ENCODE measurements at regions not wholly inside any gene's neighbourhood (a gene's known extent, or its start where the extent isn't known, plus 50 kb on each side); places are given as distances from the start of the nearest gene placed in this dataset.
"Not testable (repeated sequence)": the region's sequence is repeated elsewhere in the genome, so short reads cannot be mapped to it uniquely, and the experiment has no call there.

DNA sequence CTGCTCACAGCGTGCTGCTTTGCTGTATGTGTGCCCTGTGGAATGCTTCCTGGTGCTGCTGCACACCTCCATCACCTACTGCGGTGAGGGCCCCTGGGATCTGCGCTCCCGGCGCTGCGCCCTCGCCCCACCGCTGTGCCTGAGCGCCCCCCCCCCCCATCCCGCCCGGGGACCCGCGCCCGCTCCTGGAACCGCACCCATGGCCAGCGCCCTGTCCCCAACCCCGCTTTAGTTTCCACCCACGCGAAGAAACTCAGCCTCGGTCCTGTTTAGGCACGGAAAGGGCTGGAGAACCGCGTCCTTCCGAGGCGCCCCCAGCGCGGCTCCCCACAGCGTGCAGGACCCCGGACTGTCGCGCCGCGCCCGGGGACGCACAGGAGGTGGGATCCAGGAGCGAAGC lies 265.5 kb downstream of the POTEB3 start:
- POLR2A ChIA-PET; DNase-seq (ENCODE audit: unreplicated experiment); CTCF ChIA-PET; H3K4me1 Mint-ChIP-seq (ENCODE audit: insufficient read depth, unreplicated experiment); H3K9me3 Mint-ChIP-seq (ENCODE audit: unreplicated experiment); H3K27me3 Mint-ChIP-seq (ENCODE audit: insufficient read depth, unreplicated experiment); intact Hi-C loops (cut with micrococcal nuclease); BruUV-seq (replicated peaks); H3K27ac Mint-ChIP-seq (ENCODE audit: low read depth, unreplicated experiment); H3K4me3 Mint-ChIP-seq (ENCODE audit: unreplicated experiment); H3K36me3 Mint-ChIP-seq (ENCODE audit: insufficient read depth, unreplicated experiment): not testable (repeated sequence)

DNA sequence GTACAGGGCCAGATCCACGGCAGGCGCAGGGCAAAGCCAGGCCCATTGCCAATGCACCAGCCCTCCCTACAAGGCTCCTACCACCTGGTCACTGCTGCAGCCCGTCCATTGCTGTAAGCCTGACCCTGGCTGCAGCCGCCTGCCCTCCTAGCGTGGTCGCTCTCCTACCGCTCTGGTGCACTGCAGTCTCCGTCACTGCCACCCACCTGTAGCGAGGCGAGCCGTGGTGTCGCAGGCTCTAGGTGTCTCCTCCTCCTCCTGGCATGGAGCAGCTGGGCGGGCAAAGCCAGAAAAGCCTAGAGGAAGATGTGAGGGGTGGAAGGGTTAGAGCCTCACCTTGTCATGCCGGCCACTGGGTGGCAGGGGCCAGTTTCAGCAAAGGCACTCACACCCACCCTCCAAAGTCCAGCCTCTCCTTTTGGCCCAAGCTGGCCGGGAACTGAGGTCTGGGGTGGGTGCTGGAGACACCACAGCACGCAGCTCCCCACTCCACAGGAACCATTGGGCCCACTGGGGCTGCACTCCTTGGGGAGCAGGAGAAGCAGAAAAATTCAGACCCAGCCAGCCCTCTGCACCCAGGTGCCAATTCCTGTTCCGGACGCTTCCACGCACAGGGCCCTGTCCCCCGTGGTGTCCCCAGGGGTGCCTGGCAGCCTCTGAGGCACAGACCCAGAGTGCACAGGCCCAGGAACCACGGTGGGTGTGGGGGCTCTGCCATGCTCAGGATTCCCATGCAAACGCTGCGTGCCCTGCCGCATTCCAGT lies 285.3 kb upstream of the POTEB2 start:
- H3K4me3 Mint-ChIP-seq (ENCODE audit: unreplicated experiment); H3K9me3 Mint-ChIP-seq (ENCODE audit: unreplicated experiment); CTCF ChIA-PET; DNase-seq (ENCODE audit: unreplicated experiment); H3K27me3 Mint-ChIP-seq (ENCODE audit: insufficient read depth, unreplicated experiment); H3K36me3 Mint-ChIP-seq (ENCODE audit: insufficient read depth, unreplicated experiment); H3K4me1 Mint-ChIP-seq (ENCODE audit: insufficient read depth, unreplicated experiment); intact Hi-C loops (cut with micrococcal nuclease); H3K27ac Mint-ChIP-seq (ENCODE audit: low read depth, unreplicated experiment); POLR2A ChIA-PET; BruUV-seq (replicated peaks): not testable (repeated sequence)

DNA sequence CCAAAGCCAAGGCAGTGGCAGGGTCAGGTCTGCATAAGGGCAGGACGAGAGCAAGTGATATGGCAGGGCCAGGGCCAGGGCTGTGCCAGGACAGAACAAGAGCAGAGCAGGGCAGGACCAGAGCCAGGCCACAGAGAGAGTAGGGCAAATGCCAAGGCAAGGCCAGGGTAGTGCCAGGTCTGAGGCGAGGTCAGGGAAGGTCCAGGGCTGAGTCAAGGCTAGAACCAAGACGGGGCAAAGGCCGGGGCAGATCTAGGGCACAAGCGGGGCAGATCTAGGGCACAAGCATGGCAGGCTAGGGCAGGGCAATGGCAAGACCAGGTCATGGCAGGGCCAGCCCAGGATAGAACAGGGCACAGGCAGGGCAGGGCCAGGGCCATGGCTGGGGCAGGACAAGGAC lies 282.0 kb upstream of the POTEB2 start:
- POLR2A ChIA-PET; H3K4me1 Mint-ChIP-seq (ENCODE audit: insufficient read depth, unreplicated experiment); H3K4me3 Mint-ChIP-seq (ENCODE audit: unreplicated experiment); CTCF ChIA-PET; BruUV-seq (replicated peaks); intact Hi-C loops (cut with micrococcal nuclease); H3K36me3 Mint-ChIP-seq (ENCODE audit: insufficient read depth, unreplicated experiment); H3K27ac Mint-ChIP-seq (ENCODE audit: low read depth, unreplicated experiment); H3K9me3 Mint-ChIP-seq (ENCODE audit: unreplicated experiment); DNase-seq (ENCODE audit: unreplicated experiment): not testable (repeated sequence)
- peaks cover 11% of the 10 kb centered on the region for H3K27me3 Mint-ChIP-seq (ENCODE audit: insufficient read depth, unreplicated experiment)

DNA sequence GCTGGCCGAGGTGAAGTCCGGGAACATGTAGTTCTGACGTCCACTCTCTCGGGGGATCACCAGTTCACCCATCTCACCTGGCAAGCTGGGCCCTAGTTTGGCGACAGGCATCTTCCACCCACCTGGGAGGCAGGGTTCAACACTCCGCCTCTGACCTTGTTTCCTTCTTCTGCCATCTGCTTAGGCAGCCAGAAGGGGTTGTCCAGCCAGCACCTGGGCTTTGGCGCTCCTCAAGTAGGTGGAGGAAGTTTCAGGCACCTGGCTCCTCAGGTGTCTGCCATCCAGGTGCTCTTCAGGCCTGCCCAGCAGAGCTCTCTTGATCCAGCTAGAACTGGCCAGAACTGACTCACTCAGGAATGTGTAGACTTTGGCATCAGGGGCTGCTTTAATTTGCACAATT lies 267.8 kb upstream of the POTEB2 start:
- BruUV-seq (replicated peaks); intact Hi-C loops (cut with micrococcal nuclease); H3K4me1 Mint-ChIP-seq (ENCODE audit: insufficient read depth, unreplicated experiment); POLR2A ChIA-PET; H3K27me3 Mint-ChIP-seq (ENCODE audit: insufficient read depth, unreplicated experiment); H3K36me3 Mint-ChIP-seq (ENCODE audit: insufficient read depth, unreplicated experiment); H3K4me3 Mint-ChIP-seq (ENCODE audit: unreplicated experiment); H3K9me3 Mint-ChIP-seq (ENCODE audit: unreplicated experiment); CTCF ChIA-PET; H3K27ac Mint-ChIP-seq (ENCODE audit: low read depth, unreplicated experiment): not testable (repeated sequence)
- peak; percentile 13 for DNase-seq (ENCODE audit: unreplicated experiment)

DNA sequence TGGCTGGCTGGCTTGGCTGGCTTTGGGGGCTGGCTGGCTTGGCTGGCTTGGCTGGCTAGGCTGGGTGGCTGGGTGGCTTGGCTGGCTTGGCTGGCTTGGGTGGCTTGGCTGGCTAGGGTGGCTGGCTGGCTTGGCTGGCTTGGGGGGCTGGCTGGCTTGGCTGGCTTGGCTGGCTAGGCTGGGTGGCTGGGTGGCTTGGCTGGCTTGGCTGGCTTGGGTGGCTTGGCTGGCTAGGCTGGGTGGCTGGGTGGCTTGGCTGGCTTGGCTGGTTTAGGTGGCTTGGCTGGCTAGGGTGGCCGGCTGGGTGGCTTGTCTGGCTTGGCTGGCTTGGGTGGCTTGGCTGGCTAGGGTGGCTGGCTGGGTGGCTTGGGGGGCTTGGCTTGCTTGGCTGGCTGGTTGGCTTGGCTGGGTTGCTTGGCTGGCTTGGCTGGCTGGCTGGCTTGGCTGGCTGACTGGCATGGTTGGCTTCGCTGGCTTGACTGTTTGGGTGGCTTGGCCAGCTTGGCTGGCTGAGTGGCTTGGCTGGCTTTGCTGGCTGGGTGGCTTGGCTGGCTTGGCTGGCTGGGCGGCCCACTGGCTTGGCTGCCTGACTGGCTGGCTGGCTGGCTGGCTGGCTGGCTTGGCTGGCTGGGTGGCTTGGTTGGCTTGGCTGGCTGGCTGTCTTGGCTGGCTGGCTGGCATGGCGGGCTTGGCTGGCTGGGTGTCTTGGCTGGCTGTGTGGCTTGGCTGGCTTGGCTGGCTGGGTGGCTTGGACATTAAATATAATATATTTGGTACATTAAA lies 246.3 kb upstream of the POTEB2 start:
- H3K27me3 Mint-ChIP-seq (ENCODE audit: insufficient read depth, unreplicated experiment); H3K4me3 Mint-ChIP-seq (ENCODE audit: unreplicated experiment); H3K27ac Mint-ChIP-seq (ENCODE audit: low read depth, unreplicated experiment); H3K36me3 Mint-ChIP-seq (ENCODE audit: insufficient read depth, unreplicated experiment); BruUV-seq (replicated peaks); POLR2A ChIA-PET; intact Hi-C loops (cut with micrococcal nuclease); DNase-seq (ENCODE audit: unreplicated experiment); H3K4me1 Mint-ChIP-seq (ENCODE audit: insufficient read depth, unreplicated experiment); CTCF ChIA-PET; H3K9me3 Mint-ChIP-seq (ENCODE audit: unreplicated experiment): not testable (repeated sequence)

DNA sequence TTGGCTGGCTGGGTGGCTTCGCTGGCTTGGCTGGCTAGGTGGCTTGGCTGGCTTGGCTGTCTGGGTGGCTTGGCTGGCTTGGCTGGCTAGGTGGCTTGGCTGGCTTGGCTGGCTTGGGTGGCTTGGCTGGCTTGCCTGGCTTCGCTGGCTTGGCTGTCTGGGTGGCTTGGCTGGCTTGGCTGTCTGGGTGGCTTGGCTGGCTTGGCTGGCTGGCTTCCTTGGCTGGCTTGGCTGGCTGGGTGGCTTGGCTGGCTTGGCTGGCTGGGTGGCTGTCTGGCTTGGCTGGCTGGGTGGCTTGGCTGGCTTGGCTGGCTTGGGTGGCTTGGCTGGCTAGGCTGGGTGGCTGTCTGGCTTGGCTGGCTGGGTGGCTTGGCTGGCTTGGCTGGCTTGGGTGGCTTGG lies 245.7 kb upstream of the POTEB2 start:
- H3K27ac Mint-ChIP-seq (ENCODE audit: low read depth, unreplicated experiment); H3K4me1 Mint-ChIP-seq (ENCODE audit: insufficient read depth, unreplicated experiment); H3K4me3 Mint-ChIP-seq (ENCODE audit: unreplicated experiment); BruUV-seq (replicated peaks); H3K36me3 Mint-ChIP-seq (ENCODE audit: insufficient read depth, unreplicated experiment); intact Hi-C loops (cut with micrococcal nuclease); H3K27me3 Mint-ChIP-seq (ENCODE audit: insufficient read depth, unreplicated experiment); POLR2A ChIA-PET; H3K9me3 Mint-ChIP-seq (ENCODE audit: unreplicated experiment); DNase-seq (ENCODE audit: unreplicated experiment); CTCF ChIA-PET: not testable (repeated sequence)

DNA sequence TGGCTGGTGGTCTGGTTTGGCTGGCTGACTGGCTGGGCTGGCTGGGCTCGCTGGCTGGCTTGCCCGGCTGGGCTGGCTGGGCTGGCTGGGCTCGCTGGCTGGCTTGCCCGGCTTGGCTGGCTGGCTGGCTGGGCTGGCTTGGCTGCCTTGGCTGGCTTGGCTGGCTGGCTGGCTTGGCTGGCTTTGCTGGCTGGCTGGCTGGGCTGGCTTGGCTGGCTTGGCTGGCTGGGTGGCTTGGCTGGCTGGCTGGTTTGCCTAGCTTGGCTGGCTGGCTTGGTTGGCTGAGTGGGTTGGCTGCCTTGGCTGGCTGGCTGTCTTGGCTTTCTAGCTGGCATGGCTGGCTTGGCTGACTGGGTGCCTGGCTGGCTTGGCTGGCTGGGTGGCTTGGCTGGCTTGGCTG lies 245.1 kb upstream of the POTEB2 start:
- H3K27me3 Mint-ChIP-seq (ENCODE audit: insufficient read depth, unreplicated experiment); POLR2A ChIA-PET; H3K4me3 Mint-ChIP-seq (ENCODE audit: unreplicated experiment); BruUV-seq (replicated peaks); H3K36me3 Mint-ChIP-seq (ENCODE audit: insufficient read depth, unreplicated experiment); H3K9me3 Mint-ChIP-seq (ENCODE audit: unreplicated experiment); intact Hi-C loops (cut with micrococcal nuclease); CTCF ChIA-PET; DNase-seq (ENCODE audit: unreplicated experiment); H3K4me1 Mint-ChIP-seq (ENCODE audit: insufficient read depth, unreplicated experiment); H3K27ac Mint-ChIP-seq (ENCODE audit: low read depth, unreplicated experiment): not testable (repeated sequence)

DNA sequence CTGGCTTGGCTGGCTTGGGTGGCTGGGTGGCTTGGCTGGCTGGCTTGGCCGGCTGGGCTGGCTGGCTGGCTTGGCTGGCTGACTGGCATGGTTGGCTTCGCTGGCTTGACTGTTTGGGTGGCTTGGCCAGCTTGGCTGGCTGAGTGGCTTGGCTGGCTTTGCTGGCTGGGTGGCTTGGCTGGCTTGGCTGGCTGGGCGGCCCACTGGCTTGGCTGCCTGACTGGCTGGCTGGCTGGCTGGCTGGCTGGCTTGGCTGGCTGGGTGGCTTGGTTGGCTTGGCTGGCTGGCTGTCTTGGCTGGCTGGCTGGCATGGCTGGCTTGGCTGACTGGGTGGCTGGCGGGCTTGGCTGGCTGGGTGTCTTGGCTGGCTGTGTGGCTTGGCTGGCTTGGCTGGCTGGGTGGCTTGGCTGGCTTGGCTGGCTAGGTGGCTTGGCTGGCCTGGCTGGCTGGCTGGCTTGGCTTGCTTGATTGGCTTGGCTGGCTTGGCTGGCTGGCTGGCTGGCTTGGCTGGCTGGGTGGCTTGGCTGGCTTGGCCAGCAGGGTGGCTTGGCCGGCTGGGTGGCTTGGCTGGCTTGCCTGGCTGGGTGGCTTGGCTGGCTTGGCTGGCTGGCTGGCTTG lies 244.2 kb upstream of the POTEB2 start:
- H3K4me3 Mint-ChIP-seq (ENCODE audit: unreplicated experiment); POLR2A ChIA-PET; intact Hi-C loops (cut with micrococcal nuclease); DNase-seq (ENCODE audit: unreplicated experiment); H3K27me3 Mint-ChIP-seq (ENCODE audit: insufficient read depth, unreplicated experiment); H3K36me3 Mint-ChIP-seq (ENCODE audit: insufficient read depth, unreplicated experiment); CTCF ChIA-PET; H3K9me3 Mint-ChIP-seq (ENCODE audit: unreplicated experiment); H3K27ac Mint-ChIP-seq (ENCODE audit: low read depth, unreplicated experiment); H3K4me1 Mint-ChIP-seq (ENCODE audit: insufficient read depth, unreplicated experiment); BruUV-seq (replicated peaks): not testable (repeated sequence)

DNA sequence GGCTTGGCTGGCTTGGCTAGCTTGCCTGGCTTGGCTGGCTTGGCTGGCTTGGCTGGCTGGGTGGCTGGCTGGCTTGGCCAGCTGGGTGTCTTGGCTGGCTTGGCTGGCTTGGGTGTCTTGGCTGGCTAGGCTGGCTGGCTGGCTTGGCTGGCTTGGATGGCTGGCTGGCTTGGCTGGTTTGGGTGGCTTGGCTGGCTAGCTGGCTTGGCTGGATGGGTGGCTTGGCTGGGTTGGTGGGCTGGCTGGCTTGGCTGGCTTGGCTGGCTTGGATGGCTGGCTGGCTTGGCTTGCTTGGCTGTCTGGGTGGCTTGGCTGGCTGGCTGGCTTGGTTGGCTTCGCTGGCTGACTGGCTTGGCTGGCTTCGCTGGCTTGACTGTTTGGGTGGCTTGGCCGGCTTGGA lies 242.3 kb upstream of the POTEB2 start:
- H3K4me3 Mint-ChIP-seq (ENCODE audit: unreplicated experiment); CTCF ChIA-PET; BruUV-seq (replicated peaks); H3K9me3 Mint-ChIP-seq (ENCODE audit: unreplicated experiment); DNase-seq (ENCODE audit: unreplicated experiment); H3K27me3 Mint-ChIP-seq (ENCODE audit: insufficient read depth, unreplicated experiment); H3K27ac Mint-ChIP-seq (ENCODE audit: low read depth, unreplicated experiment); H3K36me3 Mint-ChIP-seq (ENCODE audit: insufficient read depth, unreplicated experiment); POLR2A ChIA-PET; intact Hi-C loops (cut with micrococcal nuclease); H3K4me1 Mint-ChIP-seq (ENCODE audit: insufficient read depth, unreplicated experiment): not testable (repeated sequence)
